GM18873 (cell line): ENCODE measurements at regions not wholly inside any gene's neighbourhood (a gene's known extent, or its start where the extent isn't known, plus 50 kb on each side); places are given as distances from the start of the nearest gene placed in this dataset.
"Not testable (repeated sequence)": the region's sequence is repeated elsewhere in the genome, so short reads cannot be mapped to it uniquely, and the experiment has no call there.

Experiments
- ATAC-seq: cut with Tn5 transposase; IDR thresholded peaks from one replicate; pipeline ENCODE4 v1.9.1; 2021; ENCODE audit warnings: mild to moderate bottlenecking, moderate library complexity, moderate number of reproducible peaks; ENCODE audit not compliant: unreplicated experiment, low FRiP score

DNA sequence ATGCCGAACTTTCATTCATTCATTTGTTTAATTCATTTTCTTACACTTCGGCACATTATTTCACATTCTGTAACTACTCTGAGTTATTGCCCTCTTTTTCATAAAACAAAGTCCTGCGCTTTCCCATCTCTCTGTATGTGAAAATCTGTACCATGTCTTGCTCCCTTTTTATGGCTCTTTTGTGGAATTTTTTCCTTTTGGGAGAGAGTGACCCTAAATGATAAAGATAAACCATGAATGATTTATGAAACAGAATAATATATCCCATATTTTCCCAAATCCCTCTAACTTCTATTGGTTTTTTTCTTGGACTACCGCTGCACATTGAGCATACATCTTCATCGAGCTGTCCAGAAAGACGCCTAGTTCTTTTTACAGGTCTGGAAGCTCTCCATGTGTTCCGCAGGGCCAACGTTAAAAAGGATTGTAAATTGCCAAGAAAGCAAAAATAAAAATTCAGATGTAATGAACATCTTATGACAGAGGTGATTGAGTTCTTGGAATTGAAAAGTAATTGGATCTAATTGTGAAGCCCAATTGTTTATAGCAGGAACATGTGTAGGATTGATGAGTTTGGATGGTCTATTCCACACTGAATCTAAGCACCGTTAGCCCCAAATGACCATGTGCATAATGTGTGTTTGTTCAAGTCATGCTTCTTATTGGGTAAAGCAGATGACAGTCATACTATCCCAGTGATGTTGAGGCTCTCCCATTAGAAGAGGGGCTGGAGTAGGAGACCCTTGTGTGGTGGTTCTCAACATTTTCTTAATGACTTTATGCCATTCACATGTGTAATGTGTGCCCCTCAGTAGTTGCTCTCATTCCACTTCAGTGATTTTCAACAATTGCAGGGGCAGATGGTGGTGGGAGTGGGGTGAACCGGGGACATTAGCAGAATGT is 378.9 kb downstream of the DLEU7 start:
- ATAC-seq = no peak

DNA sequence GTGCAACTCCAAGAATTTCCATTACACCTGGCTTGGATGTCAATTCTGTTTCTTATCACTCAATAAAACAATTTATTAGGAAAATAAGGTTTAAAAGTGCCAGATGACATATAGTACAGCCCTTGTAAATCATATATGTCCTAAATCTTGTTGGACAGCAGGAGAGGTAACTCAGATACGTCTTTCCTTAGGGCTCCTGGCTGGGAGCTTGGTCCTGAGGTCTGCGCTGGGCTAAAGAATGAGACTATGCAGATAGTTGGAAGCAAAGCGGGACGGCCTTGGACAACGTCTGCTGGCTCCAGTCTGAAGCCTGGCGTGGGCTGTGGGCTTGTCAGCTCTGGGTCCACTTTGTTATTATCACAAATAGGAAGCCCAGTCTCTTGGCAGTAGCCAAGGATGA is 377.0 kb downstream of the DLEU7 start:
- ATAC-seq = no peak

GRCh38 chr13:50467156-50468110 is 376.1 kb downstream of the DLEU7 start:
- no peak for ATAC-seq

GRCh38 chr13:50468849-50469669 is 374.4 kb downstream of the DLEU7 start:
- ATAC-seq = no peak

- ATAC-seq = not testable (repeated sequence)
These were observed 370.4 kb downstream of the DLEU7 start for GRCh38 chr13:50473050-50473449.

- no peak for ATAC-seq
These were observed 369.3 kb downstream of the DLEU7 start for GRCh38 chr13:50474088-50474662.

DNA sequence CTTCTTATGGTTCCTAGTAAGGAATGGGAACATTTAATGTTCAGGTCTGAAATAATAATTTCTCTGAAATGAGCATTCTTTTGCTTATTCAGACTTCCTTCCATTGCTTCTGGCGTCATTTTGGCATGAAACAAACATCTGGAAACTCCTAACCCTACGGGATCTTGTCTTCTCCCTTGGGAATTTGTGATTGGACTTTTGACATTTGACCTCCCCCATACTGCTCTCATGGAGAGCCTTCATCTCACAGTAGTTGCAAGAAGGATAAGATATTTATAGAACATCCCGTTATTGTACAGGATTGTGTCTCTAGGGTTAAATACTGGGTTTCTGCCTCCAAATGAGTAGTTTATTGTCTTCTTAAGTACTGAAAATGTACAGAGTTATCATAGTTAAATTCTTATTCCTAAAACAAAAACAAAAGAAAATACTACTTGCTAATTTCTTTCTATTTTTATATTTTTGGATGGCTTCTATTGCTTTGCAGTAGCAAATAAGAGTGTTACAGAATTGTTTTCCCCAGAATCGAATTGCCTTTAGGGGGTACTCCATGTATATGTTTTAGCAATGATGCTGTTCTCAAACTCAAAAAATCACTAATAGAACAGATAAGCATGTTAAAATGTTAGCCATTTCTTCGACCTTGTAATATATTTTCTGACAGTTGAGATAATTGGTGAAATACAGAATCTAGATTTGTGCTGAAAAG is 366.8 kb downstream of the DLEU7 start:
- ATAC-seq = no peak

DNA sequence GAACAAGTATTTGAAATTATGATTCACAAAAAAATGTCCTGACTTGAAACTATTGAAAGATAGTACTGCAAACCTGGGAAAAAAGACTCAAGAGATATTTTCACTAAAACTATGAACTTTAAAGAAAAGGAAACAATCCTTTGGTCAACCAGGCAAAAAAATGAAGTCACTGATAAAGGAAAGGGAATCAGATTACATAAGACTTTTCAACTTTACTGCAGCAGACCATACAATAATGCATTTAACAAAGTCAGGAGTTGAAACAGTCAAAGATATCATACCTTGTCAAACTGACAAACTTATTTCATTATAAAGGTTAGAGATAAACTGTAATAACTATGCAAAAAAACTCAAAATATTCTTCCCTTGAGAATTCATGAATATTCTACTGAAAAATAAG is 361.6 kb downstream of the DLEU7 start:
- no peak for ATAC-seq

- ATAC-seq = no peak
These were observed 360.1 kb downstream of the DLEU7 start for GRCh38 chr13:50483416-50483815.

DNA sequence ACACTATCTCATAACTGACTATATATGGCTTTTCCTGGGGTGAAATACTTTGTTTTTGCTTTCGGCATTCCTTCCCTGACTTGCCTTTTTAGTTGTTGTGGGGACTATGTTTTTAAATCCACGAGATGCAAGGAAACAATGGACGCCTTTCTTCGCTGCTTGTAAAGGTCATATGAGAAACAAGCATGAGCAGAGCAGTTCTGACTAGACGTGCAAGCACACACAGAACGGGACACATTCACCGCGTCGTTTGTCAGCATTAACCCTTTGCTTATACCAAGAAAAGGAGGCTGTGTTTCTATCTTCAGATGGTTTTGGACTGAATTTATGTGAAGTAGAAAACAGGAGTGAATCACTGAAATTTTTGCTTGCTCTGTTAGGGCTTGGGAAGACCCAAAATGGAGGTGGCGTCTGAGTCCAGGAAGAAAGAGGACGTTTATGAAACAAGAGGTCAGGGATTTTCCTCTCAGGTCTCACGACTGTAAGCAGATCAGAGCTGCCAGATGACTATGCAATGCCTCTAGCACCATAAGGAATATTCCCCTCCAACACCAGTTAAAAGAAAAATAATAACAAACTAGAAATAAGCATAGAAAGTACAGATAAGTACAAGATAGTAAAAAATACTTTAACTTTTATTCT is 358.9 kb downstream of the DLEU7 start:
- ATAC-seq = no peak

DNA sequence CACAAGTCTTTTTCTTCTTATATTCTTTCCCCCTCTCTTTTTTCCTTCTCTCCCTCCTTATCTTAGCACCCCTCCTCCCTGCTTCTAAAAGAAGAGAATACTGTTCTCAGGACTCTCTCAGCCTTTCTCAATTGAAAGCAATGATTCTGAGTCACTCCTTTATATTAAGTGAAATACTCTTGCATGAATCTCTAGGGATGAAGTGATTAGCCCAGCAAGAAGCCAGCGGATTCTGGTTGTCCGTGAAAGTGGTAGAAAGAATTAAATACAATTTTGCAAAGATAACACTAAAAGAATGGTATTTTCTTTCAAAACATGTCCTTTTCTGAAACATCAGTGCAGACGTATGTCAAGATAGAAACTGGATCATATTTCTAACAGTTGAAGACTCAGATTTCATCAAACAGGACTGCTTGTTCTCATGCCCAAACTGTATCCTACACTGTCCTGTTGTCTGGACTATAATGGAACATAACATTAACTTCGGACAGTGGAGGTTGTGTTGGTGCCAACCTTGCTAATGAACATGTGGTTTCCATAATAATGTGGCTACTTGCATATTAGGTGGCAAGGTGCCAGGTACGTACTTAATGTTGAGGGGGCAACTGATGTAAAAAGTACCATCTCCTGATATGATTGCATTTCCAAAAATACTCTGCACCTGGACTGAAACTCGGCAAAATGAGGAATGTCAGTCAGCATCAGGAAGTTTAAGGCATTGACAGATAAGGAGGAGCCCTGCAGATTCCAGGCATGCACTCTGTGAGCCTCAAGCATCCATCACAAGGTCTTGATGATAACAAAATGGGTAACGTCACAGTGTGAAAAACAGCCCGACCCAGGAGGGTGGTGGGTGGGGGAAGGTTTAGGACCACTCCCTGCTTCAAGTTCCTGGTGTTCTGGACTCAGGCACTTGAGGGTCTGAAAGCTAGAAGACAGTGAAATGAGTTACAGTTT is 357.2 kb downstream of the DLEU7 start:
- ATAC-seq = no peak

- no peak for ATAC-seq
These were observed 349.8 kb downstream of the DLEU7 start for GRCh38 chr13:50493683-50494082.

DNA sequence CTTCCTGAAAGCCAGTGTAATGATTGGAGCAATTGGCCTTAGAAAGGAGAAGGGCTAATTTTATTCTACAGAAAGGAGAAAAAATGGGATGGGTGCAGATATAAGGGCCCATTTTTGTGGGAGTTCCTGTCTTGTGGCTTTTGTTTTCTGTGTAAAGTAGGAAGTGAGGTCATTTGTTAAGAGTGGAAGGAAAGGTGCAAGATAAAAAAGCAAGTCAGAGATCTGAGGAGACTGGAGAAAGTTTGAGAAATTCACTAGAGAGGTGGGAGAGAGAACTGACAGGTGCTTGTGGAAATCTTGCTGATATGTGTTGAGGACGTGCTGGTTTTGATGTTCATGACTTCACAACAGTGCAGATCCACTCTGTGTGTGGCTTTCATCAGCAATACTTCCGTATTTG is 349.4 kb downstream of the DLEU7 start:
- ATAC-seq = no peak

DNA sequence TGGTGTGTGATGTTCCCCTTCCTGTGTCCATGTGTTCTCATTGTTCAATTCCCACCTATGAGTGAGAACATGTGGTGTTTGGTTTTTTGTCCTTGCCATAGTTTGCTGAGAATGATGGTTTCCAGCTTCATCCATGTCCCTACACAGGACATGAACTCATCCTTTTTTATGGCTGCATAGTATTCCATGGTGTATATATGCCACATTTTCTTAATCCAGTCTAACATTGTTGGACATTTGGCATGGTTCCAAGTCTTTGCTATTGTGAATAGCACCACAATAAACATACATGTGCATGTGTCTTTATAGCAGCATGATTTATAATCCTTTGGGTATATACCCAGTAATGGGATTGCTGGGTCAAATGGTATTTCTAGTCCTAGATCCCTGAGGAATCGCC is 340.3 kb downstream of the DLEU7 start:
- ATAC-seq = not testable (repeated sequence)

GRCh38 chr13:50509167-50509566 is 334.3 kb downstream of the DLEU7 start:
- no peak for ATAC-seq

- ATAC-seq = no peak
These were observed 333.6 kb downstream of the DLEU7 start for GRCh38 chr13:50509771-50510441.

DNA sequence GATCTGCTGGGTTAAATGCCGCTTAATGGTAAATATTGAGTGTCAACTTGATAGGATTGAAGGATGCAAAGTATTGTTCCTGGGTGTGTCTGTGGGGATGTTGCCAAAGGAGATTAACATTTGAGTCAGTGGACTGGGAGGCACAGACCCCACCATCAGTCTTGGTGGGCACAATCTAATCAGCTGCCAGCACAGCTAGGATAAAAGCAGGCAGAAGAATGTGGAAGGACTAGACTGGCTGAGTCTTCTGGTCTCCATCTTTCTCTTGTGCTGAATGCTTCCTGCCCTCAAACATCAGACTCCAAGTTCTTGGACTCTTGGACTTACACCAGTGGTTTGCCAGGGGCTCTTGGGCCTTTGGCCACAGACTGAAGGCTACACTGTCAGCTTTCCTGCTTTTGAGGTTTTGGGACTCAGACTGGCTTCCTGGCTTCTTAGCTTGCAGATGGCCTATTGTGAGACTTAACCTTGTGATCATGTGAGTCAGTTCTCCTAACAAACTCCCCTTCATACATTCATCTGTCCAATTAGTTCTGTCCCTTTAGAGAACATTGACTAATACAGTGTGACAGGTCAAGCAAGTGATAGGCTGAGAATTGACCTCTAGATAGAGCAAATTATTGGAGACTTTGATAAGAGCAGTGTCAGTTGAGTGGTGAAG is 332.5 kb downstream of the DLEU7 start:
- not testable (repeated sequence) for ATAC-seq
